Right lung (tissue), 2 donors: ENCODE measurements at regions not wholly inside any gene's neighbourhood (a gene's known extent, or its start where the extent isn't known, plus 50 kb on each side); places are given as distances from the start of the nearest gene placed in this dataset.

ENCODE experiments used
- DNase-seq, 2 donors: peaks; one replicate each; pipeline ENCODE4 v3.0.0-alpha.2; 2013

DNA sequence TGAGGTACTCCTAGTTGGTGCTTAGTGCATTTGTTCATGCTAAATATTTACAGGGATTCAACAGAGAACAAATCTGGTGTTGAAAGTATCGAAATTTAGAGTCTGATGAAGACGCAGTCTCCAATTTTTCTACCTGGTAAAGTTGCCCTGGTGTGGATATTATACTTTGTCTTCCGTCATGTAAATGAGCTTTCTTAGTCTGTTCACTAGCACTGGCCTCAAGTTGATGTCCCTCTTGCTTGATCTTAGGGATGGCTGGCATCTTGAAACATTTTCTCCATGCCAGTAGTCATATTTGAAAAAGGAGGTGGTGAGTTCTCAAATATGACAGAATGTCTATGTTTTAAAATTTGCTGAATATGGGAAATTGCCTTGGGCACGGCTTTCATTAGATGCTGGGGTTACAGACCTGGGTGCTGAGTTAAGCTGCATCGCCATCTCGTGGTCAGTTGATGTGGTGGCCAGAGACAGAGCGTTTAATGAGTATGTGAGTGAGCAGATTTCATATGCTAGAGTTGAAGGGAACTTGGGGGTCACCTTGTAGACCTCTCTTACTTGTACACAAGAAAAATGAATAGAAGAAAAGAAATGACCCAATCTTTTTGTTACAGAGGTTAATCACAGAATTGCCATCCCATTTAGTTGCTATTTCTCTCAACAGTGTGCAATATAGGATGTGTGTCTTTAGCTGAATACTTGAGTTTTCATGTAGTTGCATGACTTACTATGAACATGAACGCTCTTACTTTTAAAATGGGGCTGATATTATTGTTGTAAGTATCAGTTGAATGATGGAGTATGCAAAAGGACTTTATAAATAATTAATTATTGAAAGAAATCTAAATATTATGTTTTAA is 172.8 kb upstream of the DCN start:
- peak; percentile 60 to 81 for DNase-seq

DNA sequence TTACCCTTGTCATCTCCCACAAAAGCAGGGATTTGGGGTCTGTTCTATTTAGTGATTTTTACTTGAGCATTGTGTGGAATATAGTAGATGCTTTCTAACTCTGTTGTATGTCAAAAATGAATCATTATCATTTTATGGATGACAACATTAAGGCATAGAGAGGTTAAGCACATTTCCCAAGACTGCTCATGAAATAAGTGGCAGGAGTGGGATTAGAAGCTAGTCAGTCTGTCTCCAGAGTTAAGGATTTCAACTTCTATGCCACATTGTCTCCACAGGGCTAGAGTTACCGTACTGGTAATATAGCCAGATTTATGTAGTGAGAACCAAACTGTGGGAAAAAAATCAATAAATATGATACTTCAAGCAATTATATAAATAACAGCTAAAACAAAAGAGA is 170.6 kb upstream of the DCN start:
- no peak for DNase-seq

DNA sequence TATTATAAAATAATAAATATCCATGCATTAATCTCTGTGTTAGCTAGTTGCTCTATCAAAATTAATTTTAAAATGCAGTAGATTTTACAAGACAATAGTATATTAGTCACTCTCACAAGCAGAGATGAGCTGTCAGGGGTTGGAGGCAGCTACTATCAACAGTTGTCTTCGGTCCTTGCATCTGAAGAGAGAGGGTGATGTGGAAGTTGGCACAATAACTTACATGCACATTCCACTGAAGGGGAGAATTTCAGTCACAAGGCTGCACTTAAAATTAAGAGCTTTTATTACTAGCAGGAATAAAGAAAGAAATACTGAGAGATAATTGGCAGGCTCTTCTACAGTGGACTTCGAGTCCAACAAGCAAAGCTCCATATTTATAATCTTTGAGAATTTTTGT is 166.9 kb upstream of the DCN start:
- no peak for DNase-seq

DNA sequence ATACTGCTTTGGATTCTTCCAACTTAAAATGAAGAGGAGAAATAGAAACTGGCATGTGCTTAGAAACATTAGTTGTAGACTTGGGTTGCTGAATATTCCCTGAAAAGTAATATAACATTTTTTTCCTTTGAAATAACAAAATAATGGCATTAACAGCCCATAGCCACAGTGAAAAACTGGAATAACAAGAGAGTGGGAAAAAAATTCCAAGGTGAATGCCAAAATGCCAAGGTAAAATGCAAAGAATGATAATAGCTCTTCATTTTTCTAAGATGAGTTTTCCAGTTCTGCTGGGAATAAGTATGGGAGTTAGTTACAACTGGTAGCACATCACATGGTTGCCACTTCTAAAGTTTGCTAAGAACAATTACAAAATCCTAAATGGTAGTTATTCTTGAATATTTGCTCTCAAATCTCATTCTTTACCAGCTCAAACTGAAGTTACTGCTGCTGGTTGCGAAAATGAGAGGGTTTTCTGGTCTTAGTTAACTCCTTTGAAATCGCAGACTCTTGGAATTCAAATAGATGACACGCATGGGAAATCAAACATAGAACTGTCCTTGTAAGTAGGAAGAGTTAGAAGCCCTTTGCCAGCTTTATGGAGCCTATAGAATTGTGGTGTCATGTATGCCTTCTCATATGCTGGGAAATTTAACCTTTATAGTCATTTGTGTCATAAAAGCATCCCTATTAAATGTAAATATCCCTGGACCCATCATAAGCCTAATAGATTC is 165.0 kb upstream of the DCN start:
- DNase-seq: no peak

DNA sequence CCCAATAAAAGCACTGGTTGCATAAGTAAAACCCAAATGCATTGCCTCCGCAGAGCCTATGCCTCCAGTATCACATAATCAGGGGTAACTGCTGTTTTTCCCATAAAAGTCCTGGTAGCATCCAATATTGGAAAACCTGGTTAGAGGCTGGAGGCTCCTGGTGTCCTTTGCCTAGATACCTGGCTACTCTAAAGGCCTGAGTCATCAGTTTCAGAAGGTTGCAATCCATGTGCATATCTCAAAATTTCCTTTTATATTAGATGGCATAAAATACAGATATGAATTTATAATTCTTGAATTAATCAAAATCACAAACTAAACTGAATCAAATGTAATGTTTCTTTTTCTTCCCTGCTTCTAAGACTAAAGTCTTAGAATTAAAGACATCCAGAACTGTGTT is 164.2 kb upstream of the DCN start:
- no peak for DNase-seq

DNA sequence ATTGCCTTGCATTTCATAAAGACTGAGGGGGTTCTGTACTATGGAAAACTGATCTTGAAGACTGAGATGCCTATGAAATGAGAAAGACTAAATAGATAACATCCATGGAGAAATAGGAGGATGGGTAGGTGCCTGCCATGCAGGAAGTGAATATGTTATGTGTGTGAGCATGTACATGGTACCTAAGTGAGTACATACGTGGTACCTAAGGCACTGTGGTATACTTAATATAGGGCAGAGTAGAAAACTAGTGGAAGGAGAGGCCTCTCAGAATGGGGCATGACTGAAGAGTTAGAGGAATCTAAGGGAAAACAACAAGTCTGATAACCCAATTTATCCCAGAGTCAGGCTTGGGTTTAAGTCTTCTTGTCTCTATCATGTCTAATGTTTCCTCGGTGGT is 161.8 kb upstream of the DCN start:
- no peak for DNase-seq

DNA sequence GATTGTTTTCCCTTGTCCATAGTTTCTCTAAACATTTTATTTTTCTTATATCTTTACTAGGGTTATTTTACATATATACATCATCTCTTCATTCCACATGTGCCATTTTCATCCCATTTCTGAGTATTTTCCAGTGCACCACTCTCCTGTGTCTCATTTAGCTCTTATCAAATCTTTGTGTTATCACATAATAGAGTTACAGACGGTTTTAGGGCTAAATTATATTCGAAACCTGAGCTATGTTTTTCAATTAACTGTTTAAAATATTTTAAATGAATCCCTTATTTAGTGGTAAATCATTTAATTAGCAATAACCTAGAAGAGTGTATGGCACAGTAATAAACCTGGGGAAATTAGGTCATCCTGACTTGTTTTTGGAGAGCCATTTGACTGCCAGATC is 160.4 kb upstream of the DCN start:
- no peak for DNase-seq

DNA sequence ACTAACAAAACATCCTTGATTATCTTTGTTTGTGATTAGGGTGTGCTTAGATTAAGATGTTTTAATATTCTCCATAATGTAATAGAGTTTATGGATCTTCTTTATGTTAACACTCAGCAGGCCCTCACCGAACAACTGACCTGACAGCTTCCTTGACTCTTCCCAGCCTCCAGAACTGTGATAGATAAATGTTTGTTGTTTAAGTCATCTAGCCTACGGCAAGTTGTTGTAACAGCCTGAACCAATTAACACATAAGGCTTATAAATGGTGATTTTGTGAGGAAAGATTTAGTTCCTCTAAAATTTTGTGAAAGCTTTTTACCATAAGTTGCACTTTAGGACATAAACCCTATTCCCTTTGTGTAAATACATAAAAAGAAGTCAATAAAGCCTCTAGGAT is 156.5 kb upstream of the DCN start:
- no peak for DNase-seq

DNA sequence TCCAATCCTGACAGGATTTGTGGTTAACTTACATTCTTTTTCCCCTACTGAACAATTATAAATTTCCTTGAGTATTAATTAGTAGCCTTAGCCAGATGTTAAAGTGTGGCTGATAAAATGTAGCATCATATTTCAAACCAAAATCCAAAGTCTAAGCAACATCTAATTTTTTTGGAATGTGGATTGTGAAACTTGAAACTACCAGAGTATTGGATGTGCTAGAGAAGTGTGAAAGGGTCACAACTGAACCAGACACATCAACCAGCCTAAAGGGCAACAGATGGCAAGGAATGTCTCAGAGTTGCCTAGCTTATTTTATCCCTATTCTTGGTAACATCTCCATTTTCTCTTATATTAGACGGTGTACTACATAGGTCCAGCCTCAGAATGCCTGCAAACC is 153.1 kb upstream of the DCN start:
- DNase-seq: no peak

DNA sequence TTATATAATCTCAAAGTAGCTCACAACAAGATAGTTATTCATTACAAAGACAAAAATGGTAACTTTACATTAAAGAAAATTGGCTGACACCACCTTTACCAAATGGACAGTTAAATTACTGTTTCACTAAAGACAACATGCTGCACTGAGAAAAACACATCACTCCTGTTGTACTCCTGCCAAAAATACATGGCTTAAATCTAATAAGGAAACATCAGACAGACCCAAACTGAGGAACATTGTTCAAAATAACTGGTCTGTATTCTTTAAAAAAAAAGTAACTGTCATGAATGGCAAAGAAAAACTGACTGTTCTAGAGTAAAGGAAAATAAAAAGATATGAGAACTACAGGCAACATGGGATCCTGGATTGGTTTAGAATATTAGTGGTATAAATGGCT is 151.3 kb upstream of the DCN start:
- no peak for DNase-seq

DNA sequence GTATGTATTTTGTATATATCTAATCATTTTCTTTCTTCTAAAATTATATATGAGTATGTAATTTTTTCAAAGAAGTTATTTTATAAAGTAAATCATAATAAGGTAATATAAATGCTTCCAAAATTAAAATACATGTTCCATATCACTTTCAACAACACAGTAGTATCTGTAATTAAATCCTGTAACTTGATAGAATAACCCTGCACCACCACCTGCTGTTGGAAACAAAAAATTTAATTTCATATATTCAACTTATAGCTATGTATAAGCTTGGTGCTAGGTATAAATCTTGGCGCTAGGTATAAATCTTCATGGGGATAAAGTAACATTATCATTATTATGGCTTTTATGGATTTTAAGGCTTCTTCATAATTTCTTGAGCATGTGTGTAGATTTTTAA is 149.7 kb upstream of the DCN start:
- no peak for DNase-seq

DNA sequence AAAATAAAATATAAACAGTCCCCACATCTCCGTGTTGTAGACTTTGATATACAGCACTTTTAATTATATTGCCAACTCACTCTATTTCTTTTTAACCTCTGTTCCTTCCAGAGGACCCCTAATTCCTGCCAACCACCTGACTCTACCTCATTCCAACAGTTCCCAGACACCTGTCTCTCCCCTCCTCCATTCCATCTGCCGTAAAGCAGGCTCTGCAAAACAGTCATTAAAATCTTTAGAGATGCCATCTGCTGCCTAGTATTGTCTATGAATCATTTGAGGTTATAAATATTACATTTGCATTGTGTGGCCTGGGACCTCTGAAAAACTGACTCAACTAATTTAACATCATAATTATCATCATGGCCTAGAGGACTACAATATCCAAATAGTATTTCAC is 148.8 kb upstream of the DCN start:
- no peak for DNase-seq

DNA sequence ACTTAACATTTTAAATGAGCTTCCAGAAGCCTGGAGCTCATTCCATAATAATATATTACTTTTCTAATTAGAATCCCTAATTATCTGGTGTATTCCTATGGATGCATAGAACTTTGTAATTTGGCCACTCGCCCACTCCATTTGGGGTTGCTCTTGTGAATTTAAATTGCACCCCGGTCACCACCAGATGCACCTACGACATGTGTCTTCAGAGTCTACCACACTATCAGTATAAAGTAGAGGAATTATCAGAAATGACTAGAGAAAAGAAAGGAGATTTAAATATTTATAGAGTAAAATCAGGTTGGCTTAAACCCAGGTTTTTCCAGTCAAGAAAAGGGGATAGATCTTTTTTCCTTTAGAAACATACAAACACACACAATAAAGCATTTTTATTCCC is 145.8 kb upstream of the DCN start:
- no peak for DNase-seq

DNA sequence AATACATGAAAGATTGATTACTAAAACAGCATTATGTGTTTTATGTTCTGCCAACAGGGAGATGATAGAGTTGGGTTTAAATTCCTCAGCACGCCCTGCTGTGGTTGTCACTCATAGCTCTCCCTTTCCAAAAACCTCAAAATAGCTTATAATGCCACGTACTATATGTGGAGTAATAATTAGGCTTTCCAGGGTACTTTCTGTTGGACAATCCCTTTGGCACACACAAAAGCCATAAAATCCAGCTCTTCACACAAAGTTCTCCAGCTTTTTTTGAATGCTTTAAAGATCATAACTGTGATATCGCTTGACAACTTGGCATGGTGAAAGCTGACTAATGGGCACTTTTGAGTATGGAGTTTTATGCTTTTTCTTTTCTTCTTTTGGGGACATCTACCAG is 145.3 kb upstream of the DCN start:
- DNase-seq: peak in 1 of 2 donors; percentile 55

DNA sequence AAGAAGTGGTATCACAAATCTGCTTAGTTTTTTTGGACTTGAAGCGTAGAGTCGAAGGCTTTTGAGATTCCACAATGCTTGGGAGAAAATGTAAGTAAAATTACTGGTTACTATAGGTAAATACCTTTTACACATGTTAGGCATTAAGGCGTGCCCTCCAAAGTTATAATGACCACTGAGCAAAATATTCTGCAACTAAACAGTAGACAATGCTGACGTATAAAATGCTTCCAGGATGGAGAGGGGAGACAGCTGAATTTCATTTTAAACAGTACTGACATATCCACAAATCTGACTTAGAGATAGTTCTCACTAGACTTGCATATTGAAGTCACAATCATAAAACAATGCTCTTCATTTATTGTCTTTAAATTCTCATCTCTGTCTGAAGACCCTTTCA is 144.5 kb upstream of the DCN start:
- DNase-seq: peak; percentile 51 to 70

DNA sequence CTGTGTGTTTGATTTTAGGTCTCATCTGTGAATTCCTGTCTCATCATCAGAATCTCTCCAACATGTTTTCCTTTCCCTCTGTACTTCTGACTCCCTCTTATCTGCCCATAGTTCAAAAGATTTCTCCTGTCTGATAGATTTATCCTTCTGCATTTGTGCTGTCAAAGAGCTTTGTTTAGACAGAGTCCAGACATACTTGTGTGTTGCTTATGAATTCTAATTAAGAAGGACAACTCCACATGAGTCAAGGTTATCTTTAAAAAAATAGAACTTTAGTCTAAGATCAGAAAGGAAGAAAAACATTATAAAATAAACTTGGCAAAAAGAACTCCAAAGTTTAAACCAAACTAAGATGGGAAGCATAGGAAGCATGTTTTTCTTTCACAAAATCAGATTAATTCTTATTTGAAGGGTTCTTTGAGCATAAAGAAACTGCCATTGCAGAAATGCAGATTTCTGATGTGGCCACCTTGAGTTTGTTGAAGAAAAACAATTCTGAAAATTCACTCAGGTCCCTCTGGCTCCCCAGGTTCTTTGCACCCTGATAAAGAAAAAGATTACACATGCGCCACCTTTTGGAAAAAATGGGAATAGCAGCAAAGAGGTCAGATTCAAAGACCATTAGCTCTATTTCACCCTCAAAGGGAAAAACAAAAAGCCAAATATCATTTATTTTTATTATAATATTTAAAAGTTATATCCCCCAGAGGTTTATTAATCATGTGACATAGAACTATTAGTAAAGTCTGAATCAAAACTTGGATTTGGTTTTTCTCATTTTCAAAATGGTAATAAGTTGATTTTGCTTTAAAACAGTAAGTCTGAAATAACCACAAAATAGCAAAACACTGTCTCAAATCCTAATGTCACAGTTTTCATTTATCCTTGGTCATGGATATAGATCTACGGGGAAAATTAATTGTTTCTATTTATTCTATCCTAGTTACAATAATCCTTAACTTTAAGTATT is 143.7 kb upstream of the DCN start:
- peak; percentile 58 to 74 for DNase-seq

DNA sequence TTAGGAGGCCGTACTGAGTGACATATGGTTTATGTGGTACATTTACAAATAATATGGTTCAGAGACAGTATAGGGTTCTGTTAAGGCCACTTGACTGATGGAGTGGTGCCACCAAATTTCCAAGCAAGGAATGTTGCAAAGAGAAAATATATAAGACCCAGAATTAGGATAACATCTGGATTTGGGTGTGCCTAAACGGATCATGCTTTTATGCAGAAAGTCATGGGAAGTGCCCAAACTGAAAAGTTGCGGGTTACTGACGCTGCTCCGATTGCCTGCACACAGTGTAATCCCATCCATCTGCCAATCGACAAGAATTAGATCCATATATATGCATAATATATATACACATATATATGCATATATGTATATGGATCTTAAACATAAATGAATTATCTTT is 138.4 kb upstream of the DCN start:
- DNase-seq: no peak

DNA sequence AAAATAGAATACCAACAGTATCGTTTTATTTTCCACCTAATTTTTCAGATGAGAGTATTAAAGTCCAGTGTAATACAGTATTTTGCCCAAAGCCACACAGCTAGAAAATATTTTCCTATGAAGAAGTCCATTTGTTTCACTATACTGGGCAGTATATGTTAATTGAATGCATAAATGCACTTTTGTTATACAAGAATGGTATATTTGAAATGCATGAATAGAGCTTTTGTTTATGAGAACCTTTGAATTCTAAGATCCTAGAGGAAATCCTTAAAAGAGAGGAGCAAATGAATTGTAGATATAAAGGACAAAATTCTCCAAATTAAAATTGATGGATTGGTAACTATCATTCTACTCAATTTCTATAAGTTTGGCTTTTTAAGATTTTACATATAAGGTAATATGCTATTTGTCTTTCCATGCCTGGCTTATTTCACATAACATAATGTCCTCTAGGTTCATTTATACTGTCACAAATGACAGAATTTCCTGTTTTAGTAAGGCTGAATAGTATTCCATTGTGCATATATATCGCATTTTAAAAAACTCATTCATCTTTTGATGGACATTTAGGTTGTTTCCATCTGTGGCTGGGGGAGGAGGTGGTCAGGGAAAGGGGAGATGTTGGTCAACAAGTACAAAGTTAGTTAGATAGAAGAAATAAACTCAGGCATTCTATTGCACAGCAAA is 136.6 kb upstream of the DCN start:
- DNase-seq: no peak

DNA sequence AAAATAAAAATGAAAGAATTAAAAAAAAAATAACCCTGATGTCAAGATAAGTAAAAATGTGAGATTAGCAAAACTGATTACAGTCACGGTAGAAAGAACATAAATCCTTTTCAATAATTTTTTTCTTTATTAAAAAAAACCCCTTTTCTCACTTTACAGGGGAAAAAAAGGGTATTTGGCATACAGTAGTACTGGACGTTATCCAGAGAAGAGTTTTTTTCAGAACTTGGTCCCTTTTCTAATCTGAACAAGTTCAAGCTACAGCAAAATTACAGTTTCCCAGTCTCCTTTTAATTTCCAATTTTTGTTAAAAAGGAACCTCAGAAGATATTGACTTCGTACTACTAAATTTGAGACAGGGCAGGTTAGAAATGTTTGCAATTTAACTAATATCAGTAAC is 134.7 kb upstream of the DCN start:
- no peak for DNase-seq

DNA sequence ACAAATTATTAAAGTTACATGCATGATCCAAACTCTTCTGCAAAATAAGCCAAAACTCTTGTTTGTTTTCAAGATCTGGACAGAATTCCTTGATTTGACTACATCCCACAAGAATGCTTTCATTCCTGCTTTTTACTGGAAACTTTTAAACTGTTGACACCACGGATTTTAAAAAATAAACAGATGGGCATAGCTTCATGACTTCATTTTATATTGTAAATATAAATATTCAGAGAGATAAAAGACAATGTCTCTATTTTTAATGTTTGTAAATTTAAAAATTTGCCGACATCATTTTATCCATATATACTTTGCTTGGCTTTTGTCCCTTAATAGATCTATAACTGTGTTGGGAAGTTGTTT is 134.3 kb upstream of the DCN start:
- peak in 1 of 2 donors; percentile 26 for DNase-seq

DNA sequence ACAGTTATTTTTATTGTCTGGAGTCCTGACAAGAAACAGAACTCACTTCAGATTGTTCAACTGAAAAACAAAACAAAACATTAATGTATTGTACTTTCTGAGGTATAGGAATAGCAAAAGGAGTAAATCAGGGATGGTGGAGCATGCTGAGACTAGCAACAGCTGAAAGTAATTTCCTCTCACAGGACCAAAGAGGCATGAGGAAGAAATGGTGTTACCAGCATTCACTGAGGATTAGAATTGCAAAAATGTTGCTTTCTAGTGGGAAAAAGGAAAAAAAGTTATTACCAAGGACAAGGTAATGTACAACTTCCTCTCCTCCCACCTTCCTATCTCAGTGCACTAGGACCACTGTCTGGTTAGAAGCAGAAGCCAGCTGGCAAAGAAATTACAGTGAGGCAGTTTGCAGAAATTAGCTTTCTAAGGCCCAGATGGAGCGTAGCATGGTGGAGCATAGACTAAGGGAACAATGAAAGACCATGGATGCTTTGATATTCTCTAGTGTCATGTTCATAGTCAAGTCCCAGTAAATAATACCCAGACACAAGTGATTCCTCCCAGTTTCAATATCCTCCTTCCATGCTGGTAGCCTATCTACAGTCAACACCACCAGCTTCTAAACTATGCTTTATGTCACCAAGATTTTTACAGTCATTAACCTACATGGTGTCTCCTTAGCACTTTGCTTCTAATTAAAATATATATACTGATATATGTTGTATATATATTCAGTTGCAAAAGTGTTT is 133.7 kb upstream of the DCN start:
- DNase-seq: peak in 1 of 2 donors; percentile 15
